SK-N-SH (cell line): ENCODE measurements at regions not wholly inside any gene's neighbourhood (a gene's known extent, or its start where the extent isn't known, plus 50 kb on each side); places are given as distances from the start of the nearest gene placed in this dataset.

Experiments
- FOXM1 ChIP-seq: IDR thresholded peaks from 2 replicates; pipeline ENCODE4 v1.4.0; 2012; ENCODE audit warnings: low read depth, mild to moderate bottlenecking
- TF ChIP-seq, protein P1 (sequence below): fragments of 200-600 bp; sonication (generic); IDR thresholded peaks from 2 replicates; pipeline ENCODE4 v1.6.1; 2017; ENCODE audit warnings: antibody characterized with exemption, mild to moderate bottlenecking, moderate library complexity

DNA sequence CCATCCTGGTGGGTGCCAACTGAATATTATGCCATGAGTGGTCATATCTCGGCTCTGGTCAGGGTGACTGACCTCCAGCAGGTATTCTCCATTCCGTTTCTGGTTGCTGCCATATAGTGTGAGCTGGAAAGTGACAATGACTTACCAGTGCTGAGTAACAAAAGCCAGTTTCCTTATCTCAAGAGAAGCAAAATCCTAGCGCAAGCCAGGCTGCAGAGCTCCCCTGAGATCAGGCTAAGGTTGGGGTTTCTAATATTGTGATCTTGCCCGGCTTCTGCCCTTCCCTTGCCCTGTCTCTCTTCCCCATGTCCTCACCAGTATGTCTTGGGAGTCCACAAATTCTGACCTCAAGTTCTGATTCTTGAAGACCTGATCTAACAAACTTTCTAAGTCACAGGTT, 271.3 kb upstream of the SPTLC3 start:
- TF ChIP-seq FOXM1: no peak
- TF ChIP-seq, protein P1, sequence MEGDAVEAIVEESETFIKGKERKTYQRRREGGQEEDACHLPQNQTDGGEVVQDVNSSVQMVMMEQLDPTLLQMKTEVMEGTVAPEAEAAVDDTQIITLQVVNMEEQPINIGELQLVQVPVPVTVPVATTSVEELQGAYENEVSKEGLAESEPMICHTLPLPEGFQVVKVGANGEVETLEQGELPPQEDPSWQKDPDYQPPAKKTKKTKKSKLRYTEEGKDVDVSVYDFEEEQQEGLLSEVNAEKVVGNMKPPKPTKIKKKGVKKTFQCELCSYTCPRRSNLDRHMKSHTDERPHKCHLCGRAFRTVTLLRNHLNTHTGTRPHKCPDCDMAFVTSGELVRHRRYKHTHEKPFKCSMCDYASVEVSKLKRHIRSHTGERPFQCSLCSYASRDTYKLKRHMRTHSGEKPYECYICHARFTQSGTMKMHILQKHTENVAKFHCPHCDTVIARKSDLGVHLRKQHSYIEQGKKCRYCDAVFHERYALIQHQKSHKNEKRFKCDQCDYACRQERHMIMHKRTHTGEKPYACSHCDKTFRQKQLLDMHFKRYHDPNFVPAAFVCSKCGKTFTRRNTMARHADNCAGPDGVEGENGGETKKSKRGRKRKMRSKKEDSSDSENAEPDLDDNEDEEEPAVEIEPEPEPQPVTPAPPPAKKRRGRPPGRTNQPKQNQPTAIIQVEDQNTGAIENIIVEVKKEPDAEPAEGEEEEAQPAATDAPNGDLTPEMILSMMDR: no peak
